ENCODE measurements at regions not wholly inside any gene's neighbourhood (a gene's known extent, or its start where the extent isn't known, plus 50 kb on each side); places are given as distances from the start of the nearest gene placed in this dataset.

- TF ChIP-seq EGR1 (IDR thresholded peaks at IDR 0.05; ENCODE audit: borderline replicate concordance, low read depth, low read length) (no peak), GTF2F1 (IDR thresholded peaks at IDR 0.05; ENCODE audit: borderline replicate concordance, low read depth, low read length) (no peak), POLR2A (IDR thresholded peaks at IDR 0.05; ENCODE audit: control extremely low read depth in 1 of 2, low read depth in 2 of 2, low read length in 2 of 2) (no peak)
Measured at GRCh38 chr7:124681946-124682345, 83.6 kb downstream of the GPR37 start.
